C4-2B (cell line): ENCODE measurements at regions not wholly inside any gene's neighbourhood (a gene's known extent, or its start where the extent isn't known, plus 50 kb on each side); places are given as distances from the start of the nearest gene placed in this dataset.
A peak's percentile ranks its signal among the peaks of the same experiment; 100 is the strongest.

Experiments
- ZFX ChIP-seq: fragments of 450-650 bp; IDR thresholded peaks from 2 replicates; pipeline ENCODE4 v1.6.1; 2017
- TF ChIP-seq, protein P1 (sequence below): fragments of 450-650 bp; conservative IDR thresholded peaks from 2 replicates; pipeline ENCODE4 v1.5.1; 2017; ENCODE audit warnings: mild to moderate bottlenecking

DNA sequence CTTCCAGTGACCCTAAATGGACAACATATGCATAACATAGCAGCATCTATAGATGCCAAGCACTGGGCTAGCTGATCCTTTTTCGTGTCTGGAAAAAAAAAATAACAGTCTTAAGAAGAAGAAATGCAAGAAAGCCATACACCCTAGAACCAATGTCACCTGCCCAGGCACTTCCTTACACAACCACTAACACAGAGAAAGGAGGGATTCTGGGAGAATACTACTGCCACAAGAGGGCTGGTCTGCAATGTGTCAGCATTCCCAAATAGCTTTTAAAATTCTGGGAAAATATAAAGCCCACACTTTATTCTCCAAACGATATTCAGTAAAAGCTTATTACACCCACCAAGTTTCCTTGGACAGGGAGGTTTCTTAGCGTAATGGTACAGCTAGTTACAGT is 271.2 kb downstream of the TBL1XR1 start:
- TF ChIP-seq, protein P1, sequence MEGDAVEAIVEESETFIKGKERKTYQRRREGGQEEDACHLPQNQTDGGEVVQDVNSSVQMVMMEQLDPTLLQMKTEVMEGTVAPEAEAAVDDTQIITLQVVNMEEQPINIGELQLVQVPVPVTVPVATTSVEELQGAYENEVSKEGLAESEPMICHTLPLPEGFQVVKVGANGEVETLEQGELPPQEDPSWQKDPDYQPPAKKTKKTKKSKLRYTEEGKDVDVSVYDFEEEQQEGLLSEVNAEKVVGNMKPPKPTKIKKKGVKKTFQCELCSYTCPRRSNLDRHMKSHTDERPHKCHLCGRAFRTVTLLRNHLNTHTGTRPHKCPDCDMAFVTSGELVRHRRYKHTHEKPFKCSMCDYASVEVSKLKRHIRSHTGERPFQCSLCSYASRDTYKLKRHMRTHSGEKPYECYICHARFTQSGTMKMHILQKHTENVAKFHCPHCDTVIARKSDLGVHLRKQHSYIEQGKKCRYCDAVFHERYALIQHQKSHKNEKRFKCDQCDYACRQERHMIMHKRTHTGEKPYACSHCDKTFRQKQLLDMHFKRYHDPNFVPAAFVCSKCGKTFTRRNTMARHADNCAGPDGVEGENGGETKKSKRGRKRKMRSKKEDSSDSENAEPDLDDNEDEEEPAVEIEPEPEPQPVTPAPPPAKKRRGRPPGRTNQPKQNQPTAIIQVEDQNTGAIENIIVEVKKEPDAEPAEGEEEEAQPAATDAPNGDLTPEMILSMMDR: 0 out of 2 replicates have a peak, but pooled peaks have one; percentile 6
- no peak for TF ChIP-seq ZFX
